CD4-positive, alpha-beta memory T cell (primary cell): ENCODE measurements at regions not wholly inside any gene's neighbourhood (a gene's known extent, or its start where the extent isn't known, plus 50 kb on each side); places are given as distances from the start of the nearest gene placed in this dataset.

ENCODE experiments used
- CTCF ChIA-PET: fragments of 350-600 bp; sonication (Branson Sonifier 250); formaldehyde crosslinking; loops from one replicate; lab custom pipeline; 2021; ENCODE audit warnings: inconsistent platforms; ENCODE audit not compliant: partially characterized antibody; lab: Charles Lee
- POLR2A ChIA-PET: fragments of 350-600 bp; sonication (Branson Sonifier 250); formaldehyde crosslinking; loops from one replicate; lab custom pipeline; 2021; ENCODE audit not compliant: partially characterized antibody; lab: Charles Lee
- DNase-seq, 5 donors: peaks; one replicate each; pipeline versions ENCODE4 v3.0.0 to v3.0.0-alpha.2; 2020 to 2022; ENCODE audit warnings: mixed read lengths in 1 of 5
- H3K27ac ChIP-seq: one replicate; pipeline ENCODE4 v1.7.0; 2013; ENCODE audit warnings: low read depth, low read length
- H3K27me3 ChIP-seq: 2 replicates; pipeline ENCODE4 v1.7.0; 2013; ENCODE audit warnings: mild to moderate bottlenecking, low read length, moderate library complexity; ENCODE audit not compliant: insufficient read depth
- H3K36me3 ChIP-seq: 2 replicates; pipeline ENCODE4 v1.7.0; 2013; ENCODE audit warnings: mild to moderate bottlenecking, low read length, moderate library complexity; ENCODE audit not compliant: insufficient read depth
- H3K4me1 ChIP-seq: 2 replicates; pipeline ENCODE4 v1.7.0; 2013; ENCODE audit warnings: mild to moderate bottlenecking, low read length, moderate library complexity; ENCODE audit not compliant: insufficient read depth
- H3K4me3 ChIP-seq, 2 donors: one replicate each; pipeline ENCODE4 v1.7.0; 2013; ENCODE audit warnings: low read length in 2 of 2, mild to moderate bottlenecking in 1 of 2
- H3K9me3 ChIP-seq, 2 donors: one replicate each; pipeline ENCODE4 v1.7.0; 2013; ENCODE audit warnings: low read length in 2 of 2, control low read depth in 1 of 2; ENCODE audit not compliant: control insufficient read depth in 1 of 2
- H3K27ac Mint-ChIP-seq, 7 donors: one replicate each; pipeline ENCODE4 v1.8.0; 2020 to 2021; ENCODE audit warnings: mixed read lengths in 7 of 7, mild to moderate bottlenecking in 6 of 7, inconsistent platforms in 3 of 7, moderate library complexity in 3 of 7
- H3K27me3 Mint-ChIP-seq, 2 donors: one replicate each; pipeline ENCODE4 v1.8.0; 2020 to 2021; ENCODE audit warnings: mixed read lengths in 2 of 2
- H3K36me3 Mint-ChIP-seq, 2 donors: one replicate each; pipeline ENCODE4 v1.8.0; 2020 to 2021; ENCODE audit warnings: mixed read lengths in 2 of 2, inconsistent platforms in 1 of 2, mild to moderate bottlenecking in 1 of 2
- H3K4me1 Mint-ChIP-seq, 4 donors: one replicate each; pipeline ENCODE4 v1.8.0; 2020 to 2021; ENCODE audit warnings: mixed read lengths in 4 of 4, mild to moderate bottlenecking in 1 of 4
- H3K4me3 Mint-ChIP-seq, 8 donors: one replicate each; pipeline ENCODE4 v1.8.0; 2020 to 2021; ENCODE audit warnings: mixed read lengths in 8 of 8, mild to moderate bottlenecking in 7 of 8, moderate library complexity in 6 of 8, inconsistent platforms in 3 of 8
- H3K9me3 Mint-ChIP-seq, 8 donors: one replicate each; pipeline ENCODE4 v1.8.0; 2020 to 2021; ENCODE audit warnings: mixed read lengths in 8 of 8, mild to moderate bottlenecking in 5 of 8, inconsistent platforms in 3 of 8, moderate library complexity in 1 of 8
- intact Hi-C: fragments of 100-400 bp; cut with micrococcal nuclease; formaldehyde crosslinking; loops from one replicate; pipeline ENCODE4 v1.15.1; 2023

DNA sequence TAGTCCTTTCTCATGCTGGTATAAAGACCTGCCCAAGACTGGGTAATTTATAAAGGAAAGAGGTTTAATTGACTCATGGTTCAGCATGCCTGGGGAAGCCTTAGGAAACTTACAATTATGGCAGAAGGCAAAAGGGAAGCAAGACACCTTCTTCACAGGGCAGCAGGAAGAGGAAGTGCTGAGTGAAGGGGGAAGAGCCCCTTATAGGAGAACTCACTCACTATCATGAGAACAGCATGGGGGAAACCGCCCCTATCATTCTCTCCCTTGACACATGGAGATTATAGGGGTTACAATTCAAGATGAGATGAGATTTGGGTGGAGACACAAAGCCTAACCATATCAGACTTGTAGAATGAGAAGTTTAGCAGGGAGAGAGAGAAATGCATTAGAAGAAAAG, 373.3 kb upstream of the DIAPH2 start:
- H3K36me3 Mint-ChIP-seq: no peaks in the 10 kb centered on the region
- Histone ChIP-seq H3K36me3 (no peaks in the 10 kb centered on the region), H3K4me3 (no peak overlapping the region), H3K9me3 (no peaks in the 10 kb centered on the region), H3K4me1 (no peaks in the 10 kb centered on the region), H3K27me3 (no peaks in the 10 kb centered on the region), H3K27ac (no peak overlapping the region)
- H3K4me3 Mint-ChIP-seq: no peak overlapping the region
- H3K27me3 Mint-ChIP-seq: no peaks in the 10 kb centered on the region
- peaks cover 0 to 5% (median 0%) of the 10 kb centered on the region in 8 donors for H3K9me3 Mint-ChIP-seq
- no peak for DNase-seq
- H3K4me1 Mint-ChIP-seq: no peaks in the 10 kb centered on the region
- CTCF ChIA-PET: no interaction called here
- POLR2A ChIA-PET: no interaction called here
- intact Hi-C loops: no loop called here
- no peak overlapping the region for H3K27ac Mint-ChIP-seq

DNA sequence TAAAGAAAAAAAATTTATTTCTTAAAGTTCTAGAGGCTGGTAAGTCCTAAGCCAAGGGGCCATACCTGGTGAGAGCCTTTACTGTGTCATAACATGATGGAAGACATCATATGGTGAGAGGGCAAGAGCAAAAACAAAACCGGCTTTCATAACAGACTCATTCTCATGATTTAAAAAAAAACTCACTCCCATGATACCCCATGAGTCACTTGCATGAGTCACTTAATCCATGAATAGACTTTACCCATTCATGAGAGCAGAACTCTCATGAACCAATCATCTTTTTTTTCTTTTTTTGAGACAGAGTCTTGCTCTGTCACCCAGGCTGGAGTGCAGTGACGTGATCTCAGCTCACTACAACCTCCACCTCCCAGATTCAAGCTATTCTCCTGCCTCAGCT, 369.7 kb upstream of the DIAPH2 start:
- Histone ChIP-seq H3K4me1 (no peaks in the 10 kb centered on the region), H3K27ac (no peak overlapping the region), H3K4me3 (no peak overlapping the region), H3K9me3 (no peaks in the 10 kb centered on the region), H3K36me3 (no peaks in the 10 kb centered on the region), H3K27me3 (no peaks in the 10 kb centered on the region)
- H3K4me3 Mint-ChIP-seq: no peak overlapping the region
- H3K27ac Mint-ChIP-seq: no peak overlapping the region
- H3K27me3 Mint-ChIP-seq: no peaks in the 10 kb centered on the region
- ChIA-PET POLR2A (no interaction called here), CTCF (no interaction called here)
- no peaks in the 10 kb centered on the region for H3K36me3 Mint-ChIP-seq
- peaks cover 0 to 2% (median 0%) of the 10 kb centered on the region in 8 donors for H3K9me3 Mint-ChIP-seq
- intact Hi-C loops: no loop called here
- H3K4me1 Mint-ChIP-seq: no peaks in the 10 kb centered on the region
- no peak for DNase-seq

- Mint-ChIP-seq H3K36me3 (no peaks in the 10 kb centered on the region), H3K27me3 (no peaks in the 10 kb centered on the region), H3K9me3 (peaks cover 0 to 2% (median 0%) of the 10 kb centered on the region in 8 donors), H3K4me3 (no peak overlapping the region), H3K4me1 (no peaks in the 10 kb centered on the region), H3K27ac (no peak overlapping the region)
- Histone ChIP-seq H3K36me3 (no peaks in the 10 kb centered on the region), H3K4me3 (no peak overlapping the region), H3K27ac (no peak overlapping the region), H3K27me3 (no peaks in the 10 kb centered on the region), H3K9me3 (no peaks in the 10 kb centered on the region), H3K4me1 (no peaks in the 10 kb centered on the region)
- CTCF ChIA-PET: no interaction called here
- no peak for DNase-seq
- POLR2A ChIA-PET: no interaction called here
- intact Hi-C loops: no loop called here
Observed at GRCh38 chrX:96361844-96362243, 322.8 kb upstream of the DIAPH2 start.

DNA sequence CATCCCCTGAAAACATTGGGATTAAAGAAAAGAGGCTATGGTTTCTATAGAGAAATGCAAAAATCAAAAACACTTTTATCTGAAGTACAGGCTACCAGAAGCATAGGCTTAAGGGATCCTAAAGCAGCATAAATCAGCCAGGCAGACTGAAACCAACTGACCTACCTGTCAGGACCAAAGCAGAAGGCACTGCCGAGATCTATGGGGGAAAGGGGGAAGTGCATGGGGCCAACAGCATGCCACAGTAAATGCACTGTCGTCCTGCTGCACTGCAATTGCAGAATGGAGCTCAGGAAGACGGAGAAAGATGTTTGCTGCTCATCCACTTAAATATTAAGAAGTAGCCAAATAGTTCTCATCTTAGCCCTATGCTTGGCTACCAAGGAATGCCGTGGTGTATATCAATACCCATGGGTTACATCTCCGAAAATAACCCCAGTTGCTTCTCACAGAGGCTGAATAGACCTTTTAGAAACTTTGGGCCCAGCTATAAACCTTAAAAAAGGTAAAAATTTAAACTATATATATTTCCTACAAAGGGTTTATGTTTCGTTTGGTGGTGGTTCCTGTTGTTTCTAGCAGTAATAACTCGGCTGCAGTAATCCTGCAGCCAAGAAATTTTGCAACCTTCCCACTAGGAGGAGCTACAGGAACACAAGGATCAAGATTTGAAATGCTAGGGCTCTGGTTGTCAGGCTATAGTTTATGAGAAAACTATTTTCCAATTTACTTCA, 312.2 kb upstream of the DIAPH2 start:
- H3K27ac Mint-ChIP-seq: no peak overlapping the region
- H3K4me1 Mint-ChIP-seq: no peaks in the 10 kb centered on the region

GRCh38 chrX:96373047-96373355, 311.6 kb upstream of the DIAPH2 start:
- H3K9me3 Mint-ChIP-seq: no peaks in the 10 kb centered on the region
- H3K27me3 Mint-ChIP-seq: no peaks in the 10 kb centered on the region
- no peak overlapping the region for H3K4me3 Mint-ChIP-seq
- no peaks in the 10 kb centered on the region for H3K27me3 ChIP-seq
- H3K4me1 ChIP-seq: no peaks in the 10 kb centered on the region
- intact Hi-C loops: no loop called here
- H3K27ac Mint-ChIP-seq: no peak overlapping the region
- DNase-seq: no peak
- H3K4me3 ChIP-seq: no peak overlapping the region
- H3K9me3 ChIP-seq: no peaks in the 10 kb centered on the region
- no peak overlapping the region for H3K27ac ChIP-seq
- ChIA-PET CTCF (interaction anchor here (1.1 kb wide), 1 partner anchor 1312 kb away, joined by 3 read pairs; no protein-coding TSS in a partner anchor), POLR2A (no interaction called here)
- no peaks in the 10 kb centered on the region for H3K36me3 Mint-ChIP-seq
- H3K4me1 Mint-ChIP-seq: no peaks in the 10 kb centered on the region
- H3K36me3 ChIP-seq: no peaks in the 10 kb centered on the region

More for the DNA sequence above, 312.2 kb upstream of the DIAPH2 start:
- intact Hi-C loops: no loop called here
- Histone ChIP-seq H3K4me3 (no peak overlapping the region), H3K9me3 (no peaks in the 10 kb centered on the region), H3K36me3 (no peaks in the 10 kb centered on the region), H3K27ac (no peak overlapping the region), H3K27me3 (no peaks in the 10 kb centered on the region), H3K4me1 (no peaks in the 10 kb centered on the region)
- H3K9me3 Mint-ChIP-seq: no peaks in the 10 kb centered on the region
- POLR2A ChIA-PET: no interaction called here
- CTCF ChIA-PET: interaction anchor here (1.1 kb wide), 1 partner anchor 1312 kb away, joined by 3 read pairs; no protein-coding TSS in a partner anchor
- no peaks in the 10 kb centered on the region for H3K27me3 Mint-ChIP-seq
- no peaks in the 10 kb centered on the region for H3K36me3 Mint-ChIP-seq
- DNase-seq: peak in 4 of 5 donors; percentile 1 to 25 (median 3)
- no peak overlapping the region for H3K4me3 Mint-ChIP-seq

DNA sequence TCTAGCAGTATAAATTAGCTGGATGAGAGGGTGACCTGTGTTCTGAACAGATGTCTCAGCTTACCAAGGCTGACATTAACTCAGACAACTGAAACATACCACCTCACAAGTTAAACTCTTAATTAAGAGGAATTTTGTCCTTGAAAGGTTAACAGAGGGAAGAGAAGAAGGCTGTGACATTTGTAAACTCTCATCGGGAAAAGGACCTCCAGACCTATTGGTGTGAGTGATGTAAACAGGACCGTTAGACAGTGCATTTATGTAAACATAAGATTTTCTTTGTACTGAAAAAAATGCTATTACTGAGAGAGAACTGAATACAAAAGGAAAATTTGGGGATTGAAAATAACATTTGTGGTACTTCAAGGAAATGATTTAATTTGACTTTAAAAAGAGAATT, 308.4 kb upstream of the DIAPH2 start:
- Histone ChIP-seq H3K4me3 (no peak overlapping the region), H3K27ac (no peak overlapping the region)

GRCh38 chrX:96379951-96380350, 304.7 kb upstream of the DIAPH2 start:
- no peaks in the 10 kb centered on the region for H3K9me3 ChIP-seq
- POLR2A ChIA-PET: no interaction called here
- peaks cover 0 to 1% of the 10 kb centered on the region in 2 donors for H3K27me3 Mint-ChIP-seq
- no peak overlapping the region for H3K27ac Mint-ChIP-seq
- no peaks in the 10 kb centered on the region for H3K27me3 ChIP-seq
- no peaks in the 10 kb centered on the region for H3K9me3 Mint-ChIP-seq
- no peaks in the 10 kb centered on the region for H3K4me1 Mint-ChIP-seq
- no peaks in the 10 kb centered on the region for H3K4me1 ChIP-seq
- DNase-seq: no peak
- intact Hi-C loops: no loop called here
- no peak overlapping the region for H3K4me3 ChIP-seq
- no peaks in the 10 kb centered on the region for H3K36me3 Mint-ChIP-seq
- H3K27ac ChIP-seq: no peak overlapping the region
- no peak overlapping the region for H3K4me3 Mint-ChIP-seq
- CTCF ChIA-PET: no interaction called here
- H3K36me3 ChIP-seq: no peaks in the 10 kb centered on the region

More for the DNA sequence above, 308.4 kb upstream of the DIAPH2 start:
- no peaks in the 10 kb centered on the region for H3K9me3 ChIP-seq
- H3K27me3 ChIP-seq: no peaks in the 10 kb centered on the region
- no peaks in the 10 kb centered on the region for H3K4me1 ChIP-seq
- H3K36me3 ChIP-seq: no peaks in the 10 kb centered on the region
- ChIA-PET POLR2A (no interaction called here), CTCF (no interaction called here)
- DNase-seq: no peak
- intact Hi-C loops: no loop called here
- H3K27ac Mint-ChIP-seq: no peak overlapping the region
- H3K4me1 Mint-ChIP-seq: no peaks in the 10 kb centered on the region
- no peaks in the 10 kb centered on the region for H3K9me3 Mint-ChIP-seq
- peaks cover 0 to 1% of the 10 kb centered on the region in 2 donors for H3K27me3 Mint-ChIP-seq
- H3K4me3 Mint-ChIP-seq: no peak overlapping the region
- no peaks in the 10 kb centered on the region for H3K36me3 Mint-ChIP-seq
